ENCODE measurements at regions not wholly inside any gene's neighbourhood (a gene's known extent, or its start where the extent isn't known, plus 50 kb on each side); places are given as distances from the start of the nearest gene placed in this dataset.

DNA sequence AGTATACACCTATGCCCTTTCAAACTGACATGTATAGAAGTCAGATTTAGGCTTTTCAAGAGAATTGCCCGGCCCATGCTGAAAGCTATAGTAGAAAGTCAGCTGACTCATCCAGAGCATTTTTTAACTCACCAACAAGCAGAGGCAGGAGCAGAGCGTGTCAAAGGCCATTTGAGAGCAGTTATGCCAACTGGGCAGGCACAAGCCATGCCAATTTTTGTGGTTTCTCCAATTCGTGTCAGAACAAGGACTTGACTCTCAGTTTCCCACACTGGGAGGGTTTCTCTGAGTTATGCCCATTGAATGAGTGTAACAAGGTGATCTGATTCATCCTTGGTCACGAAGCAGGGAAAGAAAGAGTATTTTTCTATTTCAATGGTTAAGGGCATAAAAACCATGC is 403.3 kb upstream of the THBS1 start:
- DNase-seq (no peak), ATAC-seq (ENCODE audit: poor library complexity) (no peak)
- Mint-ChIP-seq H3K36me3 (ENCODE audit: low read depth) (no peaks in the 10 kb centered on the region), H3K4me1 (ENCODE audit: low read depth) (no peaks in the 10 kb centered on the region), H3K27ac (no peak overlapping the region), H3K27me3 (peaks cover 23% of the 10 kb centered on the region), H3K9me3 (no peaks in the 10 kb centered on the region), H3K4me3 (no peak overlapping the region)
- ChIA-PET POLR2A (no interaction called here), CTCF (no interaction called here)
- no peaks in the 10 kb centered on the region for H3K36me3 ChIP-seq (ENCODE audit: insufficient read depth, low read length)
- no peaks in the 10 kb centered on the region for H3K4me1 ChIP-seq (ENCODE audit: insufficient read depth, low read length)
- intact Hi-C loops (cut with DNase I, micrococcal nuclease): no loop called here
- H3K9me3 ChIP-seq (ENCODE audit: control insufficient read depth in 1 of 2, insufficient read depth in 1 of 2, low read length in 2 of 2): no peaks in the 10 kb centered on the region
- H3K27me3 ChIP-seq (ENCODE audit: control insufficient read depth in 1 of 2, insufficient read depth in 2 of 2, low read length in 2 of 2): no peaks in the 10 kb centered on the region
- TF ChIP-seq, protein P1, sequence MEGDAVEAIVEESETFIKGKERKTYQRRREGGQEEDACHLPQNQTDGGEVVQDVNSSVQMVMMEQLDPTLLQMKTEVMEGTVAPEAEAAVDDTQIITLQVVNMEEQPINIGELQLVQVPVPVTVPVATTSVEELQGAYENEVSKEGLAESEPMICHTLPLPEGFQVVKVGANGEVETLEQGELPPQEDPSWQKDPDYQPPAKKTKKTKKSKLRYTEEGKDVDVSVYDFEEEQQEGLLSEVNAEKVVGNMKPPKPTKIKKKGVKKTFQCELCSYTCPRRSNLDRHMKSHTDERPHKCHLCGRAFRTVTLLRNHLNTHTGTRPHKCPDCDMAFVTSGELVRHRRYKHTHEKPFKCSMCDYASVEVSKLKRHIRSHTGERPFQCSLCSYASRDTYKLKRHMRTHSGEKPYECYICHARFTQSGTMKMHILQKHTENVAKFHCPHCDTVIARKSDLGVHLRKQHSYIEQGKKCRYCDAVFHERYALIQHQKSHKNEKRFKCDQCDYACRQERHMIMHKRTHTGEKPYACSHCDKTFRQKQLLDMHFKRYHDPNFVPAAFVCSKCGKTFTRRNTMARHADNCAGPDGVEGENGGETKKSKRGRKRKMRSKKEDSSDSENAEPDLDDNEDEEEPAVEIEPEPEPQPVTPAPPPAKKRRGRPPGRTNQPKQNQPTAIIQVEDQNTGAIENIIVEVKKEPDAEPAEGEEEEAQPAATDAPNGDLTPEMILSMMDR (IDR thresholded peaks at IDR 0.05): no peak
- H3K27ac ChIP-seq (ENCODE audit: low read depth in 1 of 2, low read length in 2 of 2): no peak overlapping the region
- H3K4me3 ChIP-seq (ENCODE audit: low read length): no peak overlapping the region

DNA sequence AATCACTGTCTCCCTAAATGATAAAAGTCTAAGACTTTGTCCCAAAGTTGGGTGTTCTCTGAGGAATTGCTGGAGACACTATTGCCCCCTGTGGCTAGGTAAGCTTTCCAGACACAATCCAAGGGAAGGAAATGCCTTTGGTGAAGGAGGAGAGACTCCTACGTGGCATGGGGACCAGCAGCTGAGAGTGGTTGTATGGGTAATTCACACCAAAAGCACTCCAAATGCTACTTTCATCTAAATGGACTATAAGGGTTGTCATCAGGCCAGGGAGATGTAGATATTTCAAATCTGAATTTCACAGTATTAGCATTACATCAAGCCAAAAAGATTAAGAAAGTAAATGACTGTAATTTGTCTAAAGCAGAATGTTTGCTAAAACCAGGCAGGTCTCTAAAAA is 400.8 kb upstream of the THBS1 start:
- H3K4me3 ChIP-seq (ENCODE audit: low read length): no peak overlapping the region
- ChIA-PET POLR2A (no interaction called here), CTCF (no interaction called here)
- Mint-ChIP-seq H3K4me3 (no peak overlapping the region), H3K27ac (no peak overlapping the region), H3K4me1 (ENCODE audit: low read depth) (no peaks in the 10 kb centered on the region), H3K36me3 (ENCODE audit: low read depth) (no peaks in the 10 kb centered on the region), H3K9me3 (no peaks in the 10 kb centered on the region), H3K27me3 (peaks cover 18% of the 10 kb centered on the region)
- ATAC-seq (ENCODE audit: poor library complexity): no peak
- no peak for DNase-seq
- intact Hi-C loops (cut with DNase I, micrococcal nuclease): no loop called here
- H3K36me3 ChIP-seq (ENCODE audit: insufficient read depth, low read length): no peaks in the 10 kb centered on the region
- no peaks in the 10 kb centered on the region for H3K9me3 ChIP-seq (ENCODE audit: control insufficient read depth in 1 of 2, insufficient read depth in 1 of 2, low read length in 2 of 2)
- H3K27me3 ChIP-seq (ENCODE audit: control insufficient read depth in 1 of 2, insufficient read depth in 2 of 2, low read length in 2 of 2): no peaks in the 10 kb centered on the region
- H3K27ac ChIP-seq (ENCODE audit: low read depth in 1 of 2, low read length in 2 of 2): no peak overlapping the region
- H3K4me1 ChIP-seq (ENCODE audit: insufficient read depth, low read length): no peaks in the 10 kb centered on the region
- TF ChIP-seq, protein P1 (IDR thresholded peaks at IDR 0.05): no peak

DNA sequence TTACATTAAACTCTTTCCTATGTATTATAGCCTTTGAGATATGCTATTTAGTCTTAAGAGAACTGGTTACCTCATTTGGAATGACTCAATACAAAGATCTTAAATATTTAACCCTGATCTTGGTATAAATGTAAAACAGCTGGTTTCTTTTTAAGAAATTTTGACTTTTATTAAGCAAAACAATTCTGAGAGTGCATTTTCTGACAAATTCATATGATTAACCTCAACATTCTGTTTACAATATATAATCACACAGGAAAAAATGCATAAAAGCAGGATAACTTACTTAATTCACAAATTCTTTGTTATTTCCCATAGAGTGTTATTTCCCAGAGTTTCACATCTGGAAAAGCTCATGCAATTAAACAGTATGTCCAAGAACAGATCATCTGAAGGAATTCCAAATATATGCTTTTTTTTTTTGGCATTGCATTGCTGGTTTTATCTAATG is 400.4 kb upstream of the THBS1 start:
- POLR2A ChIA-PET: no interaction called here
- no peaks in the 10 kb centered on the region for H3K9me3 ChIP-seq (ENCODE audit: control insufficient read depth in 1 of 2, insufficient read depth in 1 of 2, low read length in 2 of 2)
- no peaks in the 10 kb centered on the region for H3K9me3 Mint-ChIP-seq
- peaks cover 18% of the 10 kb centered on the region for H3K27me3 Mint-ChIP-seq
- H3K4me1 ChIP-seq (ENCODE audit: insufficient read depth, low read length): no peaks in the 10 kb centered on the region
- CTCF ChIA-PET: no interaction called here
- ATAC-seq (ENCODE audit: poor library complexity) (no peak), DNase-seq (no peak)
- H3K27ac Mint-ChIP-seq: no peak overlapping the region
- H3K27ac ChIP-seq (ENCODE audit: low read depth in 1 of 2, low read length in 2 of 2): no peak overlapping the region
- no peak overlapping the region for H3K4me3 Mint-ChIP-seq
- TF ChIP-seq, protein P1 (IDR thresholded peaks at IDR 0.05): no peak
- intact Hi-C loops (cut with DNase I, micrococcal nuclease): no loop called here
- H3K4me1 Mint-ChIP-seq (ENCODE audit: low read depth): no peaks in the 10 kb centered on the region
- no peaks in the 10 kb centered on the region for H3K36me3 Mint-ChIP-seq (ENCODE audit: low read depth)
- no peaks in the 10 kb centered on the region for H3K27me3 ChIP-seq (ENCODE audit: control insufficient read depth in 1 of 2, insufficient read depth in 2 of 2, low read length in 2 of 2)
- H3K36me3 ChIP-seq (ENCODE audit: insufficient read depth, low read length): no peaks in the 10 kb centered on the region
- no peak overlapping the region for H3K4me3 ChIP-seq (ENCODE audit: low read length)

All from CD4-positive, alpha-beta T cell (primary cell).